ENCODE measurements at regions not wholly inside any gene's neighbourhood (a gene's known extent, or its start where the extent isn't known, plus 50 kb on each side); places are given as distances from the start of the nearest gene placed in this dataset.

- no peak for DNase-seq
These were observed 516.8 kb downstream of the CFAP47 start for GRCh38 chrX:36436361-36436760.

DNA sequence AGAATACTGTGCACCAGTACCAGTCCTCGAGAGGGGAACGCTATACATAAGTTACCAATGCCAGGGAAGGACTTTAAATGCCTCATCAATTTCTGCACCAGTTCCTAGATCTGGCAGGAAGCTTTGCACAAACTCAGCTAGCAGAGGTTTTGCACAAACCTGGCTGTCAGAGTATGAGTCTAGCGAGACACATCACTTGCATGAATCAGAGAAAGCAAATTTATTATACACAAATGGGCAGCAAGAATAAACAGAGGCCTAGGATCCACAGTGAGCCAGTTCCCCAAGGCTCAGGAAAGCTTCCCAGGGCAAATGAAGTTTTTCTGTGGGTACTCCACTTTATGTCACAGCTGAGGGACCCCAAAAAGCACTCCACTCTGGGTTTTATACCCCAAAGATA is 523.5 kb downstream of the CFAP47 start:
- no peak for DNase-seq

- no peak for DNase-seq
These were observed 526.0 kb downstream of the CFAP47 start for GRCh38 chrX:36445566-36445965.

DNA sequence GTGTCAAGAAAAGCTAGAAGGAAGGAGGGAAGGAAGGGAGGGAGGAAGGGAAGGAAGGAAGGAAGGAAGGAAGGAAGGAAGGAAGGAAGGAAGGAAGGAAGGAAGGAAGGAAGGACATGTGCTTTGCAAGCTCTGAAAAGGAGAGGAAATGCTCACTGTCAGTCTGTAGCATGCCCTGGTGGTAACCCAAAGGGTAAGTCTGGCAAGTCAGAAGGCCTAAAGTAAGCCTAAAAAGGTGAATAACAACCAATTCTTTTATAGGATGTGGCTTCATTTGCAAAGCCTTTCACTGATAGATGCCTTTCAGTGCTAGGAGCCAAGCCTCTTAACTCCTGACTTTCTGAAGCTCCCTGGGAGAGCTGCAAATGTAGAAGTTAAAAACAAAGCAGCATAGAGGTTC is 542.6 kb downstream of the CFAP47 start:
- DNase-seq = no peak

- DNase-seq = no peak
These were observed 527.6 kb upstream of the FAM47C start for GRCh38 chrX:36480441-36480990.

- DNase-seq = no peak
These were observed 506.9 kb upstream of the FAM47C start for GRCh38 chrX:36501169-36501702.

DNA sequence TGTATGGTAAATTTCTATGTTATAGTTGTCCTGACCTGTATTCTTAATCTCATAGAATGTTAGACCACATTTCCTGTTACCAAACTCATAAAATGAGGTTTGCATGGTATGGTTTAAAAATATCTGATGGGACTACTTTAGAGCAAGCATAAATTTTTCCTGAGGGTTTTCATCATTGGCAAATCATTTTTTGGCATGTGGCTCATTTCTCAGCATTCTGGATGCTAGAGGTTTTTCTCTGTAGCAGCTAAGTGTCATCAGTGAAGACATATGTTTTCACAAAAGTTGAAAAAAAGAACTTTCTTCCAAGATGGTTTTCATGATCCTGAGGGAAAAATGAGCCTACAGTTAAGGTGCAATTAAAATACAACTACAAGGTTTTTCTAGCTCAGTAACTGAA is 503.5 kb upstream of the FAM47C start:
- DNase-seq = no peak

- no peak for DNase-seq
These were observed 500.1 kb upstream of the FAM47C start for GRCh38 chrX:36508042-36508441.

DNA sequence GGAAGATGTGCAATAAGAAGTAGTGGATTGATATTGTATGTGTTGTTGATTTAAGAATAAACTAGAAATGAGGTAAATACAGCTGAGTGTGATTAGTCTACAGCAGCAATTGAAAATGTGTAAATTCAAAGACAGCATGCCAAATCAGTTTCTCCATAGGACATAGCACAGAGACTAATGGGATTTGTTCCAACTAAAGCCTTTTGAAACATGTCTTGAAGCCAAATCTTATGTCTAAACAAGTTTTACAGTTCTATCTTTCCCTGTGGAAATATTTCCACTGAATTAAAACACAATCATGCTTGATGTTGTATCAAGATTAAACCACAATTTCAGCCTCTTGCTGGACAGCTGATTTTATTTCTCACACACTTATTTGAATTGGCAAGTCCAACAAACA is 497.4 kb upstream of the FAM47C start:
- DNase-seq = no peak

- no peak for DNase-seq
These were observed 479.5 kb upstream of the FAM47C start for GRCh38 chrX:36528661-36529060.

DNA sequence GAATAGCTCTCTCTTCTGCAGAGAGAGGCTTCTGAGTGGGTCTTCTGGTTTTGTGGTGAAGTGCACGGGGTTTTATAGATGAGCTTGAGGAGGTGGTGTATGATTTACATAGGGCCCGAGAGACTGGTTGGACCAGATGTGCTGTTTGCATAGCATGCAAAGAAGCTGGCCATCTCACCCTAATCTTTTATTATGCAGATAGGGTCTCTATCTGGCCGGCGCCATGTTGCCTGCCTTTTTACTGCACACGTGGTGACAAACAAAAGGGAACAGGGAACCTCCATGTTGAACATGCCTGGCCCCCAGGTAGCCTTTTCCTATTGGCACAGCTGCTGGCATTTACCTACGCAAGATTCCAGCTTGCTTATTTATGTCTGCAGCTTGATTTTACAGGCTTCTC is 473.3 kb upstream of the FAM47C start:
- no peak for DNase-seq

DNA sequence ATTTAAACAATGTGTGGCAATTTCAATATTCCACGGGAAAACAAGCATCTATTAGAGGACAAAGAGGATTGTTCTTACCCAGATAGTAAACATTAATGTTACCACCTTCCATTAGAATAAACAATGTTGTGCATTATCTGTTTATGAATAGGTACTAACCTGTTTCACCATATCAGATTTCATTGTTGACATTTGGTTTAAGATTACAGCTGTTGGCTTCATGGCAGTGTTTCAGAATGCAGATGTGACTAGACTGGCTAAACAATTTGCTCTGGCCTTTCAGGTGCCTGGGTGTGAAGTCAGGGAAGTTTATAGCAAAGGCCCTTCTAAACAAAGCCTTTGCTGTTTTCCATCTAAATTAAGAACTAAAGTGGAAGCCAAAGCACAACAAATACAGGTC is 464.7 kb upstream of the FAM47C start:
- no peak for DNase-seq

- no peak for DNase-seq
These were observed 445.2 kb upstream of the FAM47C start for GRCh38 chrX:36562986-36563385.

DNA sequence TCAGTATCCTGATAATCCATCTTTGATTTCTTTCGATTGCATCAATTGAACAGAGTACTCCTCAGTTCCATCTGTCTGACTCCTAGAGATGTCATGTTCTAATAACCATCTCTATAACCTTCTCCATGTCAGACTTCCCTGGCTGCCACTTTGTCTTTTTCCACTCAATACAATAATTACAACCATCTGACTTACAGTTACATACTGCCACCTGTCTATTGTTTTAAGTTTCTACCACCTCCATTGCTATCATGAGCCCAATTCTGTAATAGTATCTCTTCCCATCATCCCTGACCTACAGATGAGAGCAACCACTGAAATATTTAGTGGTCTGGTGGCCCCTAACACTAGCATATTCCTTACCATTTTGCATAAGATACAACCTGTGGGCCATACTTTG is 439.2 kb upstream of the FAM47C start:
- DNase-seq = no peak

- no peak for DNase-seq
These were observed 434.4 kb upstream of the FAM47C start for GRCh38 chrX:36573720-36574119.

GRCh38 chrX:36575670-36576069 is 432.5 kb upstream of the FAM47C start:
- DNase-seq = no peak

GRCh38 chrX:36577006-36577405 is 431.2 kb upstream of the FAM47C start:
- DNase-seq = no peak

- no peak for DNase-seq
These were observed 427.1 kb upstream of the FAM47C start for GRCh38 chrX:36581030-36581429.

- DNase-seq = no peak
These were observed 424.5 kb upstream of the FAM47C start for GRCh38 chrX:36583674-36584073.

GRCh38 chrX:36609616-36610585 is 398.3 kb upstream of the FAM47C start:
- no peak for DNase-seq

DNA sequence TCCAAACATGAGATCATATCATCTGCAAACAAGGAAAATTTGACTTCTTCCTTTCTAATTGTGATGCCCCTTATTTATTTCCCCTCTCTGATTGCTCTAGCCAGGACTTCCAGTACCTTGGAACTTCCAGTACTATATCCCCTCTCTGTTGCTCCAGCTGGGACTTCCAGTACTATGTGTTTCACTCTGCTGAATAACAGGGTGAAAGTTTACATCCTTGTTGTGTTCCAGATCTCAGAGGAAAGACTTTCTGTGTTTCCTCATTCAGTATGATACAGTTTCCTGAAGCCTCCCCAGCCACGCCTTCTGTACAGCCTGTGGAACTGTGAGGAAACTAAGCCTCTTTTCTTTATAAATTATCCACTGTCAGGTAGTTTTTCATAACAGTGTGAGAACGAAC is 381.3 kb upstream of the FAM47C start:
- DNase-seq = no peak

DNA sequence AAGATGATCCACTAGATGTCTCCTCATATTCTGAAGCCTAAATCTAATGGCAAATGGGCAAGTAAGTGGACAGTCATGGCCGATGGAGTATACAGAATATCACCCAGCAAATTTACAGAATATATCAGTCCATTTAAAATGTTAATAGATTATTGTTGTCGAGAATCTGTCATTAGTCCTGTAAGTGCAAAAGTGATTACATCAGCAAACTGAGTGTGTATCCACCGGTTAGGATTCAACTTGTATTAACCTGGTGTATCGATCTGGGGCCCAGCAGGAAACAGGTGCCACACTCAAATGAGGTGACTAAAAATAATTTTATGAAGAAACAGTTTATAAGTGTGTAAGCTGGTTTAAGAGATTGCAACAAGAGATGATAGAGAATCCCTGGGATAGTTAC is 367.9 kb upstream of the FAM47C start:
- DNase-seq = no peak

- no peak for DNase-seq
These were observed 366.1 kb upstream of the FAM47C start for GRCh38 chrX:36642052-36642451.

GRCh38 chrX:36650622-36651021 is 357.5 kb upstream of the FAM47C start:
- no peak for DNase-seq
